ENCODE measurements at regions not wholly inside any gene's neighbourhood (a gene's known extent, or its start where the extent isn't known, plus 50 kb on each side); places are given as distances from the start of the nearest gene placed in this dataset.

GRCh38 chr10:28924717-28925116 lies 247.4 kb downstream of the BAMBI start:
- no peak for DNase-seq (ENCODE audit: low spot score)

DNA sequence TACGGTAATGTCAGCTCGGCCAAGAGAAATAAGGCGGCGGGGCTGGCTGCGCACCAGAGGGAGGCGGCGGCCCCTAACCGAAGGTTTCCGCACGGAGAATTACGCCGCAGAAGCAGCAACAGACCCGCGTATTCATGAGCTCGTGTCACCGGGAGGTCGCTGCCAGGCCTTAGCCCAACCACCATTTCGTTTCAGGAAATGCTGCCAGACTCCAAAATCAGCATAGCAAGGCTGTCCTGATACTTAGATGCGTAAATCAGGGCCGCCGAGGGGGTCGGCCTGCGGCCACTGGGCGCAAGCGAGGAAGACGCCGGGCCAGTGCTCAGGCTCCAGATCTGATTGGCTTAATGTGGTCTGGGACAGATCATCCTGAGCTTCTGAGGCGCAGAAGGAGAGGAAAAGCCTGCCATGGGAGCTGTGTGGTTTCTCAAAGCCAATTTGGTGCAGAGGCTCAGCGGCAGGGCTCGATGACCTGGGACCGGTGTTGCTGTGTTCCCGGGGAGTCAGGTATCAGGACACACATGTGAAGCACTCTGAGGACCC lies 247.9 kb downstream of the BAMBI start:
- DNase-seq (ENCODE audit: low spot score), result no peak

DNA sequence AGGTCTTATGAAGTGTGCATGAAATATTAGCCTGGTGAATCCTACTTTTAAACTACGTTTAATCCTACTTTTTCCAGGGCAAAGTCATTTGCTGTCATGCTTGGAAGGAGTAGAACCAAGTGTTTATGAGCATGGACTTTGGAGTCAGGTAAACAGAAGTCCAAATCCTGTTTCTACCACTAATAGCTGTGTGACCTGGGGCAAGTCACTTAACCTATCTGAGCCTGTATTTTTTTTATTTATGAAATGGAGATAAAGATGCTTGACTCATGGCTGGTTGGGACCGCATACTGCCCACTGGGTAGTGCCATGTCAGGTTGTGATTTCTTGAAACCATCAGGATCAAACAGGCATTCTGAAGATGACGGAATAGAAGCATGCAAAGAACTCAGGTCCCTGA lies 249.6 kb downstream of the BAMBI start:
- no peak for DNase-seq (ENCODE audit: low spot score)

- DNase-seq (ENCODE audit: low spot score), result peak; percentile 15
Observed at GRCh38 chr10:28928484-28928883, 251.2 kb downstream of the BAMBI start.

DNA sequence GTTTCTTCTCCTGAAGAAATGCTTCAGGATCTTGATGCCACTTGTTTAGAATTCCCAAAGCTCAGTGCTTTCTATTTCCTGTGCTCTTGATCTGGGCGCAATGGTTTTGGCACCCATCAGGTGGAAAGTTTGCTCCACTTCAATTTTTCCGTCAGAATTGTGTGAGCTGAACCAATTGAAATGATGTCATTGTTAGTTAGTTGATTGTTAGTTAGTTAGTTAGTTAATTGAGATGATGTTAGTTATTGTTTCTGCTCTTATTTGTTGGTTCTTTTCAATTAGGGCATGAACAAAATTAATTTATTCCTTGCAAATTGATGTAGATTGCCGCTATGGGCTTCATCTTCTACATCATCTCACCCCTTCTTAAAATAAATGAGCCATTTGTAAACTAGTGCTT lies 252.6 kb downstream of the BAMBI start:
- DNase-seq (ENCODE audit: low spot score), result no peak

DNA sequence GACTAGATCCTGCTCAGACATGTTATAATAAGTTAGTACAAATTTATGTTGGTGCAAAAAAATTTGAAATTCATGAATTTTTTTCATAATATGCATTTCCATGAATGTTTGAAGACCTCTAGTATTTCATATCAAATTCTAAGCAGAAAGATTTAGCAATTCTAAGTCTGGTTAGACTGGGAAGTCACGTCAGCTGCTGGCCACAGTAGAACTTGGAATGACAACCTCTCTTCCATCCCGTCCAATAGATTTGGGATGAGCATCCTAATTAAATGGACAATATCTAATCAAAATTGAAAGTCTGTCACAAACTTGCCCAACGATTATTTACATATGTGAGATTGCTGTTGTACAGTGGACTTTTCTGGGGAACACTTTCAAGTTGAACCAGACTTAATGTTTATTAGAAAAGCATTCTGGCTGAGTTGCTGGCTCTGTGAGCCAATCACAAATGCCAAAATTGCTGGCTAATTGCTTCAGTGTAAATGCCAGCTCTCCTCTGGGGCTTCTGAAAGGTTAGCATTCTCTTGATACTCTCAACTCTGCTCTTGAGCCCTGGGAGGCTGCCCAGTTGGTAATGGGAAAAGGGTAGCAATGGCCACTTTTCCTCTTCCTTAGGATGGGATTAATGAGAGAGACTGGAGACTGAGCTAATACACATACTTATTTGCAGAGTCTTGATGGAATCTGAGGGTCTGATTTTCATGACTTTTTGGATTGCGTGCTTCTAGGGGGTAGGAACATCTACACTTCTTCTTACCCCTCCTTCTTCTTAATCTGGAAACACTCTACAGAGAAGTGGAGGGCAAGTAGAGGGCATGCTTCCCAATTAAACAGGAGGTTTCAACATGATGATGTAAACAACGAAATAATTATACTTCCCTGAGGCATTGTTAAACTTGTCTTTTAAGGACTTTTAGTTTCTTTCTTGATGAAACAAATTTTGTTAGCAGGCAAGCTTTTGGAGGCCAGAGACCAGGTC lies 253.5 kb downstream of the BAMBI start:
- DNase-seq (ENCODE audit: low spot score), result no peak

DNA sequence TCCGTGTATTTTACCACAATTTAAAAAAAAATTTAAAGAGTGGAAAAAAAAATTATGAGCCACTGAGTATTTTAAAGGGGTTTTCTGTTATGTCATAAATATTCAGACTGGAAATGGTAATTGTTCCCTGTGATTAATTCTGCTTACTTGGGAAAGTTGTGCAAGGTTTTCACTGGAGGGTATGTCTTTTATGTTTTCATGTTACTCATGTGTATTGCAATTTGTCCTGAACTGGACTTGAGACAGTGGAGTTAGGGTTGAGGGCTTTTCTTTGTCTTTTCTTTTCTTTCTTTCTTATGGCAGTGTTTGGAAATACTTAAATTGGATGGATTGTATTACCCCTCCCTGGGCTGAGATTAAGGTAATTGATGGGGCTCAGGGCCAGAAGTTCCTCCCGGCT lies 257.7 kb downstream of the BAMBI start:
- no peak for DNase-seq (ENCODE audit: low spot score)

DNA sequence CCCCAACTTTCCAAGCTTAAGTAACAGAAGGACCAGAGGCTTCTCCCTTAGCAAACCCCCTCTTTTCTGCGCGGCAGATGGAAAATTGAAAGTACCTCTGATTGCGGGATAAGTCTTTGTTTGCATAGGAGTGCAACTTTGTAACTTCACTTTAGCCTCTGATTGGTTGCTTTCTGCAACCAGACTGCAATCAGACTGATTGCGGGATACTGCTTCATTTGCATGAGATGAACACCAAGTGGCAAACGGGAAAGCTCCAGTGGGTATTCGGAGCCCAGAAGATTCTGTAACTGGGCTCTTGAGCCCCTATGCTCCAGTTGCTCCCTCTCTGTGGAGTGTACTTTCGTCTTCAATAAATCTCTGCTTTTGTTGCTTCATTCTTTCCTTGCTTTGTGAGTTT lies 260.6 kb downstream of the BAMBI start:
- DNase-seq (ENCODE audit: low spot score), result no peak

DNA sequence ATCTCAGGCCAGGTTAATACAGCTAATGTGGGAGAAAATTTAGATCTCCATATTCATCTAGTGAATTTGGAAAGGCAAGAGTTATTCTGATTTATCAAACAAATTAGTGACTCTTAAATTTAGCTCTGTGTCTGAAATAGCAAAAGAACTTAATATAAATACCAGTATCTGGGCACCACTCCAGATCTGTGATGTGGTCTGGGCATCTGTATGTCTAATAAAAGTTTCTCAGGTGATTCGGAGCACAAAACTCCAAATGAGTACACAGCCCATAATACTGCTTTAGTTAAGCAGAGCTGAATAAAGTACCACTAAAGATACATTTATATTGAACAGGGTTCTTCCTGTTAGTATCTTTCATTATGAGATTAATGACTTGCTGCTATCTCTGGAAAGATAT lies 261.4 kb downstream of the BAMBI start:
- DNase-seq (ENCODE audit: low spot score), result no peak

- peak; percentile 52 for DNase-seq (ENCODE audit: low spot score)
Observed at GRCh38 chr10:28939281-28940157, 262.2 kb downstream of the BAMBI start.

DNA sequence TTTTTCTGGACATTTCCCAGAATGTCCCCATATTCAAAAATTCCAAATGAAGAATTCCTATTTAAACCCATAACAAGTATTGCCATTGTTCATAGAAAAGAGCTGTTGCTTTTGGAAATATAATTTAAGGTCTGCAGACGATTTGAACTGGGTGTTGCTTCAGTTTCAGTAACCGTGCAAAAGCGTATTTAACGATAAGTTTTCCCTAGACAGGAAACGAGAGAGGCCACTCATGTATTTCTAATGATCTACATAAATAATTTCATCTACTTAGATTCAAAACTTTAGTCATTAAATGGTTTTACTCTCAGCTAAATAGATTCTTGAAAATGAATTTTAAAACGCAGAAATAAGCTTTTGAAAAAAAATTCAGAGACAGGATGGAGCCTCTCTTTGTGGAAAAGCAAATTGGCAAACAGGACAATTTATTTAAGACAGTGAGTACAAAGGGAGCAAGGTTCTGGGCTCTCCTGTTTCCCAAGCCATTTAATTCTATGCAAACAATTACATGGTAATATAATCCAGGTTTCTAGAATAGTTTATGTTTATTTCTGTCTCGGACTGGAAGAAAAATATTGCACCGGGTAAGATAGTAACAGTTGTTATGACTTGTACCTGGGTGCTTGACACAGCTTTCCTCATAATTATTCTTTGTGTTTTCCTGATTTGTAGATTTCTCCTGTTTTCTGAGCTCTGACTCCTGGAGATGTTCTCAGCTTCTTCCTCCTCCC lies 263.0 kb downstream of the BAMBI start:
- DNase-seq (ENCODE audit: low spot score), result no peak

DNA sequence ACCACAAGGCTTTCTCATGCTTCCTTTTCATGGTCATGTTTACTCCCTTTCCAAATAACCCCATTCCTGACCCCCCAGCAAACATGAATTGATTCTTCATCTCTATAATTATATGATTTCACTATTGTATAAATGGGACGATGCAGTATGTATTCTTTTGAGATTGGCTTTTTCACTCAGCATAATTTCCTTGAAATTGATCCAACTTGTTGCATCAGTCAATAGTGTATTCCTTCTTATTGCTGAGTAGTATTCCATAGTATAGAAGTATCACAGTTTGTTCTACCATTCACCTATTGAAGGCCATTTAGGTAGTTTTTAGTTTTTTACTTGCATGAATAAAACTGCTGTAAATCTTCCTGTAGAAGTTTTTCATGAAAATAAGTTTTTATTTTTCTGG lies 264.7 kb downstream of the BAMBI start:
- no peak for DNase-seq (ENCODE audit: low spot score)

GRCh38 chr10:28945959-28946358 lies 268.6 kb downstream of the BAMBI start:
- DNase-seq (ENCODE audit: low spot score), result no peak

DNA sequence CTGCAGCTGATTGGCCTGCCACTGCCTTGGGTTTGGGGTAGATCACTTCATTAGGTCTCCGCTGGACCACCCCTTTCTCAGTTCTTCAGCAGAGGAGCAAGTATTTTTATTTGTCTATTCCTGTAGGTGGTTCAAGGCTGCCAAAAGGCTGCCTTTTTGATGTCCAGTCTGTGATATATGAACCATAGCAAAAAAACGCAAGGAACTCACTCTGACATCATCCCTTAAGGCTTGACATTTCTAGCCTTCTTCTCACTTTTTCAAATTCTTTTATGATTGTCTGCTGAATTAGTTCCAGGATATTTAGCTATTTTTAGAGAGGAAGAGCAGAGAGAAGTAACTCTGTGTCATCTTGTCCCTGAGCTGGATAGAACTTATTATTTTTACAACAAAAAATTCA lies 269.2 kb downstream of the BAMBI start:
- no peak for DNase-seq (ENCODE audit: low spot score)

DNA sequence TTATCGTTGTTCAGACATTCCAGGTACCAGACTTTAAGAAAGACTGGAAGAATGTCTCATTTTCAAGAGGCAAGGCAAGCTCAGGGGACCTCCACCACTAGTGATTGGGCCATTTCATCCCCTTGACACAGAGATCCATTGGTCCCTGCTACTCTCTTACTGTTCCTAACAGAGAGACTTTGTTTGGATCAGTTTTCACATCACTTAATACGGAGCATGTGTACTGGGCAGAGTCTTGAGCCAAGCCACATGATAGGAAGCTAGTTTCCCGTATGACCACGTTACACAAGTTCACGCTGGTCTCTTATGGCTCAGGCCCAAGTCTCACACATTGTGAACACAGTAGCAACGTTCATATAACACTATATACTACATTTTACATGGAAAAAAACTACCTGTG lies 269.9 kb downstream of the BAMBI start:
- DNase-seq (ENCODE audit: low spot score), result no peak

DNA sequence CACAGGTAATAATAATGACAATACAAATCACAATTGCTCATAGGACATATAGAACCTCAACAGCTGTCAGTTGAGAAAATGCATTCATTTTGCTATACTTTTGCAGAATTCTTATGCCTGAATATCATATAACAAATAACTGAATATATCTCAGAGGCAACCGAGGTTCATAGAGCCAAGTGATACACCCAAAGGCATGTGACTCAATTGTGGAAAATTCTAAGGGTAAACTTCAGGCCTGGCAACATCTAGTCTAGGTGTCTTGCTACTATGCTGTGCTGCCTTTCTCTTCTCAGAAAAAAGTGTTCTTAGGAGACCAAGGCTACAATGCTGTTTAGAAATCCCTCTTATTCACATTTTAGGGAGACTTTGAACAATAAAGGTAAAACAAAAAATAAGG lies 270.7 kb downstream of the BAMBI start:
- DNase-seq (ENCODE audit: low spot score), result no peak

- no peak for DNase-seq (ENCODE audit: low spot score)
Observed at GRCh38 chr10:28949005-28950004, 272.0 kb downstream of the BAMBI start.

GRCh38 chr10:28951484-28951883 lies 274.2 kb downstream of the BAMBI start:
- no peak for DNase-seq (ENCODE audit: low spot score)

- no peak for DNase-seq (ENCODE audit: low spot score)
Observed at GRCh38 chr10:28952523-28952922, 275.2 kb downstream of the BAMBI start.

DNA sequence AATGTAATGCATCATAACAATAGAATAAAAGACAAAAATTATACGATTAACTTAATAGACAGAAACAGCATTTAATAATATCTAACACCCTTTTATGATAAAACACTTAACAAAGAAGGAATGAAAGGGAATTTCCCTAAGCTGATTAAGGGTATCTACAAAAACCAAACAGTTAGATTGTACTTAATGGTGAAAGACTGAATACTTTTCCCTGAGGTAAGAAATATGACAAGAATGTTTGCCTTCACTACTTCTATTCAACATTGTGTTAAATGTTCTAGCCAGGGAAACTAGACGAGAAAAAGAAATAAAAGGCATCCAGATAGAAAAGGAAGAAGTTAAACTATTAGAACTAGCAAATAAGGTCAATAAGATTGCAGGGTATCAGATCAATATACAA lies 276.9 kb downstream of the BAMBI start:
- DNase-seq (ENCODE audit: low spot score), result no peak

All from HT-29 (cell line).